ENCODE measurements at regions not wholly inside any gene's neighbourhood (a gene's known extent, or its start where the extent isn't known, plus 50 kb on each side); places are given as distances from the start of the nearest gene placed in this dataset.

GRCh38 chr3:106059953-106060517 is 191.2 kb upstream of the CBLB start:
- TF ChIP-seq EZH2 (IDR thresholded peaks at IDR 0.05; ENCODE audit: borderline replicate concordance): no peak
- no peak for TF ChIP-seq EZH2phosphoT487 (IDR thresholded peaks at IDR 0.05; ENCODE audit: low read depth, severe bottlenecking, unreplicated experiment)
- no peak for TF ChIP-seq CTCF (IDR thresholded peaks at IDR 0.05; ENCODE audit: poor library complexity)
